ENCODE measurements at regions not wholly inside any gene's neighbourhood (a gene's known extent, or its start where the extent isn't known, plus 50 kb on each side); places are given as distances from the start of the nearest gene placed in this dataset.

GRCh38 chr12:92641291-92641690 is 61.5 kb upstream of the PLEKHG7 start:
- POLR2A ChIA-PET (ENCODE audit: low non-redundant PET): no interaction called here
- no TSS peak for BruUV-seq (replicated peaks)
- Histone ChIP-seq H3K9me3 (ENCODE audit: low read depth, low read length, poor library complexity, severe bottlenecking) (no peaks in the 10 kb centered on the region), H3K36me3 (ENCODE audit: insufficient read depth, low read length, poor library complexity, severe bottlenecking) (no peaks in the 10 kb centered on the region), H3K27me3 (replicated peaks; ENCODE audit: insufficient read depth, low read depth, low read length, poor library complexity) (no peaks in the 10 kb centered on the region), H3K27ac (ENCODE audit: low read depth, low read length, poor library complexity, severe bottlenecking) (no peak overlapping the region), H3K4me1 (ENCODE audit: insufficient read depth, low read length, poor library complexity, severe bottlenecking) (no peaks in the 10 kb centered on the region), H3K4me3 (ENCODE audit: low read depth, low read length, poor library complexity, severe bottlenecking) (no peak overlapping the region)
- intact Hi-C loops (cut with micrococcal nuclease; ENCODE audit: unreplicated experiment): no loop called here
- DNase-seq (ENCODE audit: low spot score): no peak
- no peak for TF ChIP-seq EZH2 (IDR thresholded peaks at IDR 0.05; ENCODE audit: borderline replicate concordance, low read depth, low read length, poor library complexity, severe bottlenecking)
- no peak for TF ChIP-seq CTCF (conservative IDR thresholded peaks at IDR 0.05; ENCODE audit: low read depth, low read length)
- CTCF ChIA-PET: no interaction called here

DNA sequence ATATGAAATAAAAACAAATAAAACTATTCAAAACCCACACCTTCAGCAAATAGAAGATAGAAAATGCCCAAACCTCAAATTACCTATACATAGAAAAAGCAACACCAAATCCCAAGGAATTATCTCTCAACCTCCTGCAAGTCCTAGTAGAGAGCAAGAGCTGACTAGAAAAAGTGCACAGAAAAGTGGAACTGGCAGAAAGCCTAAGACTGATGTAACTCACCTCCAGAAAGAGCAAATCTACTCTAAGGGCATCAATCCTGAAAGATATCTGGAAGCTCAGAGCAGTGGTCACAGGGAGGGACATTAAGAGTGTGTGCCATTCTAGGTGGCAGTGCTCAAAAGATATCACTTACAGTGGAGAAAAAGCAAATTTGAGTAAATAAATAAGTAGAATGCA is 62.1 kb upstream of the PLEKHG7 start:
- Histone ChIP-seq H3K4me1 (ENCODE audit: insufficient read depth, low read length, poor library complexity, severe bottlenecking) (no peaks in the 10 kb centered on the region), H3K36me3 (ENCODE audit: insufficient read depth, low read length, poor library complexity, severe bottlenecking) (no peaks in the 10 kb centered on the region), H3K4me3 (ENCODE audit: low read depth, low read length, poor library complexity, severe bottlenecking) (no peak overlapping the region), H3K27ac (ENCODE audit: low read depth, low read length, poor library complexity, severe bottlenecking) (no peak overlapping the region), H3K27me3 (replicated peaks; ENCODE audit: insufficient read depth, low read depth, low read length, poor library complexity) (no peaks in the 10 kb centered on the region), H3K9me3 (ENCODE audit: low read depth, low read length, poor library complexity, severe bottlenecking) (no peaks in the 10 kb centered on the region)
- intact Hi-C loops (cut with micrococcal nuclease; ENCODE audit: unreplicated experiment): no loop called here
- CTCF ChIA-PET: no interaction called here
- DNase-seq (ENCODE audit: low spot score): no peak
- BruUV-seq (replicated peaks): no TSS peak
- POLR2A ChIA-PET (ENCODE audit: low non-redundant PET): no interaction called here
- TF ChIP-seq EZH2 (IDR thresholded peaks at IDR 0.05; ENCODE audit: borderline replicate concordance, low read depth, low read length, poor library complexity, severe bottlenecking) (no peak), CTCF (conservative IDR thresholded peaks at IDR 0.05; ENCODE audit: low read depth, low read length) (no peak)

GRCh38 chr12:92639017-92639416 is 63.8 kb upstream of the PLEKHG7 start:
- Histone ChIP-seq H3K36me3 (ENCODE audit: insufficient read depth, low read length, poor library complexity, severe bottlenecking) (no peaks in the 10 kb centered on the region), H3K9me3 (ENCODE audit: low read depth, low read length, poor library complexity, severe bottlenecking) (no peaks in the 10 kb centered on the region), H3K27me3 (replicated peaks; ENCODE audit: insufficient read depth, low read depth, low read length, poor library complexity) (no peaks in the 10 kb centered on the region), H3K27ac (ENCODE audit: low read depth, low read length, poor library complexity, severe bottlenecking) (no peak overlapping the region), H3K4me1 (ENCODE audit: insufficient read depth, low read length, poor library complexity, severe bottlenecking) (no peaks in the 10 kb centered on the region), H3K4me3 (ENCODE audit: low read depth, low read length, poor library complexity, severe bottlenecking) (no peak overlapping the region)
- BruUV-seq (replicated peaks): no TSS peak
- intact Hi-C loops (cut with micrococcal nuclease; ENCODE audit: unreplicated experiment): no loop called here
- no peak for TF ChIP-seq EZH2 (IDR thresholded peaks at IDR 0.05; ENCODE audit: borderline replicate concordance, low read depth, low read length, poor library complexity, severe bottlenecking)
- TF ChIP-seq CTCF (conservative IDR thresholded peaks at IDR 0.05; ENCODE audit: low read depth, low read length): no peak
- ChIA-PET CTCF (no interaction called here), POLR2A (ENCODE audit: low non-redundant PET) (no interaction called here)
- no peak for DNase-seq (ENCODE audit: low spot score)

All from A673 (cell line).